GM20431 (cell line): ENCODE measurements at regions not wholly inside any gene's neighbourhood (a gene's known extent, or its start where the extent isn't known, plus 50 kb on each side); places are given as distances from the start of the nearest gene placed in this dataset.

Experiments
- in situ Hi-C: fragments of 300-500 bp; cut with MseI, MboI; formaldehyde crosslinking; loops from one replicate; pipeline ENCODE4 v1.15.0; 2020; ENCODE audit warnings: low sequenced_read_pairs; ENCODE audit not compliant: unreplicated experiment

- in situ Hi-C loops: no loop called here
Observed at GRCh38 chr13:80047406-80047805, 293.5 kb downstream of the SPRY2 start.

- in situ Hi-C loops: no loop called here
Observed at GRCh38 chr13:80040981-80041317, 300.0 kb downstream of the SPRY2 start.

- in situ Hi-C loops: no loop called here
Observed at GRCh38 chr13:80040196-80040980, 300.5 kb downstream of the SPRY2 start.

- in situ Hi-C loops: no loop called here
Observed at GRCh38 chr13:80039000-80039399, 301.9 kb downstream of the SPRY2 start.

DNA sequence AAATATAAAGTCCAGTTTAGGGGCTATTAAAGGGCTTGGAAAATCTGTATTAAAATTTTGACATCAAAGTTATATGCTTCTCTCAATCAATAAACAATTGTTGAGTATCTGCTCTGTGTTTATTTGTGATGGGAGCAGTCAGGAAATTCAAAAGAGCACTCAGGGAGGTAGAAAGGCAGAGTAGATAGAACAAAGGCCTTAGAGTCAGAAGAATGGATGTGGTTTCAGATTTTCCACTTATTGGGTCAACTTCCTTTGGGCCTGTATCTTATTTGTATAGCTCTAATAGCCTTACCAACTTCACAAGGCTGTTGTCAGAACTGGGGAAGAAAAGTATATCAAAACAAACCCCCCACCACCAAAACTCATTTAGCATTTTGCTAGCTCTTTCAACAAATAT, 302.6 kb downstream of the SPRY2 start:
- in situ Hi-C loops: no loop called here

DNA sequence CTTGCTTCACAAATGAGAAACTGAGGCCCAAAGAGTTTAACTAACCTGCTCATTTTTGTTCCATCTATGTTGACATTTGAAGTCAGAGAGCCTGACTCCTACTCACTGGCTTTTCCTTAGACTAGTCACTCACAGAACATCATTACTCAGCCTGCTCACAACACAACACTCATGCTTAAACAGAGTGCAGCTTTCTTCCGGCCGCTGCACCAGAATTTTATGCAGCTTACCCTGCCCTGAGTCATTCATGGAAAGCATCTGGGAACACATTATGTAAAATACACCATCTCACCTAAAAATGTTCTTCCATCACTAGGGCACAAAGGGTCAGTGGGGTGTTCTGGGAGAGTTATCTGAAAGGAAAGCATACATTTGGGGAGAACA, 303.4 kb downstream of the SPRY2 start:
- in situ Hi-C loops: no loop called here

DNA sequence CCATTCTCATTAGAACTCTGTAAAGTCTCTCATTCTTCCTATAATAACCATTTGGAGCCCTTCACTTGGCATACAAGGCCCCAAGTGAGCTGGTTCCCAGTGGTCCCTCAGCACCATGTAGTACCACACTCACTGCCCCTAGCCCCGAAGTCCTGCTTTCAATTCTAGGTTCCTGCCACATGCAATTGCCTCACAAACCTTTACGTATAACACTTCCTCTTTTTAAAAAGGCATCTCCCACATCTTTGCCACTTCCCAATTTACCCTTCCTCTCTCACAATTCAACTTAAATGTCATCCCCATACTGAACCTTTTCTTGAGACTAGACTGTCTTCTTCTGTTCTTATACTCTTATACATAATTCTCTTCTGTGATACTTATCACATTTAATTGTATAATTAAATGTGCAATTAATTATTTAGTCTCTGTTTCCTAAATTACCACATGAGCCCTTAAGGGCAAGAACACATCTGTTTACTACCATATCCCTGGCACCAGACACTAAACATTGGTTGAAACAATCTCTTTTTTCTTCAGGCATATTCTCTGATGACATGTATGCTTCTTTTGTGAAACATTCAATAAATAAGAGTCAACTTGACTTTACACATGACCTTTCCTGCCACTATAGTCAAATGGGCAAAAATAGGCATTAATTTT, 304.0 kb downstream of the SPRY2 start:
- in situ Hi-C loops: no loop called here

- in situ Hi-C loops: no loop called here
Observed at GRCh38 chr13:80035096-80035495, 305.8 kb downstream of the SPRY2 start.

GRCh38 chr13:80033951-80034350, 307.0 kb downstream of the SPRY2 start:
- in situ Hi-C loops: no loop called here

- in situ Hi-C loops: no loop called here
Observed at GRCh38 chr13:80033286-80033685, 307.6 kb downstream of the SPRY2 start.

DNA sequence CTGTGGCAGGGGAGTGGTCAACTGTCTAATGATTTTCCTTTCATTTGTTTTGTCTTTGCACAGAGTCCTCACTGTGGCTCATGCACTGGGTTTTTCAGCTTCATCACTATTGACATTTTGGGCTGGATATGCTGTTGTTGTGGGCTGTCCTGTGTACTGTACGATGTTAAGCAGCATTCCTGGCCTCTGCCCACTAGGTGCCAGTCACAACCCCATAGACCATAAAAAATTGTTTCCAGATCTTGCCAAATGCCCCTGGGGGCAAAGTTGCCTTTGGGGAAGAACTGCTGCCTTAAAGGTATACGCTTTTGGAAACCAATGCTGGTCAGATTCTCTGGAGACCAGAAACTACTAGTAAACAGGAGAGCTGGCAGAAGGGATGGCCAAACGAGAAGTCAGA, 310.4 kb downstream of the SPRY2 start:
- in situ Hi-C loops: no loop called here

DNA sequence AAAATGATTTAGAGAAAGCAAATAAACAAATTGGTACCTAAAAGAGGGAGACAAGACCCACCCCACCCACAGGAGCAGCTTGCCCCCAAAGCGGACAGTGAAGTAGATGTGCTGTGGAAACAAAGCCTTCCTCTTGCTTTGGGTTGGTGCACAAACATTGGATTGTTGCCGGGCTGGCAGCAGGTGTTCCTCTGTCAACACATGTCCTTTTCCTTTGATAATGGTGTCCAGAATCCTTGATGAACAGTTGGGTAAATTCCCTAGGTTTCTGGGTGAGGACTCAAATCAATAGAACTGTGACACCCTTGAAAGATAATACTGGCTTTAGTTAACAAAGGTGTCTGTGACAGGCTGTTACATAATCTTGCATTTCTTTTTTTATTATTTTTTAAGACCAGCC, 311.8 kb downstream of the SPRY2 start:
- in situ Hi-C loops: no loop called here

DNA sequence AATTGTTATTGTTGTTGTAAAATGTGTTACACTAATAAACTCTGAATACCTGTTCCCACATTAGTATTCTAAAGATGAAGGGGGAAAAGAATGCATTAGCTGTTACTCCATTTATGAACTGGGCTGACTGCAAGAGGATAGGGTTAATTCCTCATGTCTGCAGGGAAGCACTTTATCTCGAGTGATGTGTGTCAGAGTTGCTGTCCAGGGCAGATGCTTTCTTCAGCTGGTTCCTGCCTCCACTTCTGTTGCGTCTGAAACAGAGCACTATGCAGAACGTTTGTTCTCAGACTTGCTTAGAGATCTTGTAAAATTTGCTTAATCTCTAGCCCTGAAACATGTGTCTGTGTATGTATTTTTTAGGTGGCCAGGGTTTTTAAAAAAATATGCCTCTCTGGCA, 318.8 kb downstream of the SPRY2 start:
- in situ Hi-C loops: no loop called here

DNA sequence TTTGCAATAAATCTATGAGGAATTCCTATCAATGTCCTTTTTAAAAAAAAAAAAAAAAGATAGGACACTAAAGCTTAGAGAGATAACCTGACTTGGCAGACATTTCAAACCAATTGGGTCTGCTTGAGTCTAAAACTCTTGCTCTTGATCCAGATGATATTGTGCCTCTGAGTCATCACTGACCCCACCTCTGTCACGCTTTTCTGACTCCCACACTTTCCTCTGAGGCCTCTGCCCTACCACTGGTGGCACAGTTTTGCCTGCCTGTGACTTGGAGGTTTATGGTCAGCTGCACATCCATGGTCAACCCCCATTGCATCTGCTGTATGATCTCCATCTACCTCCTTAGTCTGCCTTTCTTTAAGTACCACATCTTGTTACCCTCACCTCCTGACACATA, 328.7 kb downstream of the SPRY2 start:
- in situ Hi-C loops: no loop called here

- in situ Hi-C loops: no loop called here
Observed at GRCh38 chr13:80011448-80012212, 329.3 kb downstream of the SPRY2 start.

DNA sequence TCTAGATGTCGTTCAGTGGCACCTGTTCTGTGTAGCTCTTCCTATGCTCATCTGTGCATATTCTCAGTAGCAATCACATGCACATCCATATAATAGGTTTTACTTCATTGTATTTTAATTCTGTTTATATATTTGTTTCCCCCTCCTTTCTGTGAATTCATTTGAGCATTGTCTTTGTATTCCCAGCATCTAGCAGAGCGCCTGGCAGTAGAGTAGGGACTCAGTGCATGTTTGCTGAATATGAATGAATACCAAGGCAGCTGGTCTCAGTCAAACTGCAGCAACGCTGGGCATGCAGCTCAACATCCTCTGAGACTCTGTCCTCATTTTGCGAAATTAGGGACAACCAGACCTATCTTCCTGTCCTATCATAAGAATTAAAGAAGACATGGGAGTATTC, 330.1 kb downstream of the SPRY2 start:
- in situ Hi-C loops: no loop called here

DNA sequence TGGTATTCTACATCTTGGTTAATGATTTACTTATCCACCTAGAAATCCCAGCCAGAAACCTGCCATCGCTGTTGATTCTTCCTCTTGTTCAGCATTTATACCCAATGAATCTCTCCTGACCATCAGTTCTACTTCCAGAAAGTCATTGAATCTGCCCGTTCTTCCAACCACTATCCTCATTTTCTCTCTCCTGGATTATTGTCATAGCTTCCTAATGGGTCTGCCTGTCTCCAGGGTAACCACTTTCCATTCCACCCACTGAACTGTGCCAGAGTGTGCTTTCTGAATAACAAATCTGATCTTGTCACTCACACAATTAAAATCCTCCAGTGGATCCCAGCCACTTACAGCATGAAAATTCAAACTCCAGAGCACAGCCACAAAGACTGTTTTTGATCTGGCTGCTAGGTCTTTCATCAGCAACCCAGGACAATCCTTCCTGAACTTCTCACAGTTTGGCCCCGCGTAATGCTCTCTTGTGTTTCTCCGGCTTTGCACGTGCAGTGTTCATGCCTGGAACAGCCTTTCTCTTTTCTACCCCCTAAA, 330.6 kb downstream of the SPRY2 start:
- in situ Hi-C loops: no loop called here

- in situ Hi-C loops: no loop called here
Observed at GRCh38 chr13:80009760-80010159, 331.2 kb downstream of the SPRY2 start.

DNA sequence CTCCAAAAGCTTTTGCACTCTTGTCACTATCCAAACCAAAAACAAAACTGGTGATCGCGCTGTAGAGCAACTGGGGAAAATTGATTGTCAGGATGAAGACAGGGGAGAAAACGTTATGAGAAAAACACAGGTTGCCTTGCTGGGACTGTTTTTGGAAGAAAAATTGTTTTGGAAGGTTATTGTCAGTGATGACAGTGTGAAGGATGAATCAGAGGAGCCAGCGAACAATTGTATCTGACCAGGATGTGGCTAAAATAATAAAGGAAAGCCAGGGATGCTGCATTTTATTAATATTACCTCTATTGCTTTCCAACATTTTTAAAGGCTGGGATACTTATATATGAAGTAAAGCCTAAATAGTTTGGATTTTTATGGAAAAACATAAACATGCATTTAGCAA, 334.0 kb downstream of the SPRY2 start:
- in situ Hi-C loops: no loop called here

DNA sequence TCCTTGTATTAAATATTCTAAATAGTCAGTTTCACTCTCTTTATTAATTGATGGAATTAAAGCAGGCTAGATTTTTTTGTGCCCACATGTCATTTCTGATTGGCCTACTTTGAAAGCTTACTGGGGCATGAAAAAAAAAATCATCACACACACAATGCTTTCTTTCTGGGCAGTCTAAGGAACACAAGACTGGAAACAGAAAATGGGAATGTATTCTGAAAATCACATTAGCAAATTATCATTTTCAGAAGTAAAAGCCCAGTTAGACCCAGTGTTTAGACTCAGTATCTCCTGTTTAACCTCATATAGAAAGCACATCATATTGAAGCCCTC, 339.4 kb downstream of the SPRY2 start:
- in situ Hi-C loops: no loop called here
